DOHH2 (cell line): ENCODE measurements at regions not wholly inside any gene's neighbourhood (a gene's known extent, or its start where the extent isn't known, plus 50 kb on each side); places are given as distances from the start of the nearest gene placed in this dataset.

Experiments used
- EZH2phosphoT487 ChIP-seq: fragments of 200-600 bp; sonication (generic); IDR thresholded peaks from 2 replicates; pipeline ENCODE4 v1.6.1; 2017; ENCODE audit warnings: borderline replicate concordance, mild to moderate bottlenecking, antibody characterized with exemption, low read length, moderate library complexity, mixed read lengths
- TF ChIP-seq, protein P1 (sequence below): fragments of 200-600 bp; sonication (generic); IDR thresholded peaks from one replicate; pipeline ENCODE4 v1.5.1; 2014; ENCODE audit warnings: antibody characterized with exemption, mild to moderate bottlenecking, low read depth, low read length; ENCODE audit not compliant: poor library complexity, severe bottlenecking

DNA sequence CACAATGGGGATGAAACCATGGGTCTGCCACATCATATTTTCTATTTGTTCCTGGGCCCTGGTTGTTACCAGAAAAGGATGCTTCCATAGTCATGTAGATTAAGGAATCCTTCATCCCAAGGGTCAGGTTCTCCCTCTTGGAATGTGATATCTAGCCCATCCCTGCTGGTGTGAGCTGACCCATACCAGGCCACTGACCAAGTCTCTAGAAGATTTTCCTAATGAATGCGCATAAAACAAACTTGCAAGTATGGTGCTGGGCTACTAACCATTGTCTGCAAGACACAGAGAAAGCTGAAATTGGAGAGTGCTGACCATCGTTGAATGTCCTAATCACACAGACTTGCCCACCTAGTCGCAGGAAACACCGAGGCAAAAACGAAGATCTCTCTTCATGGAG, 972.6 kb downstream of the EFNA5 start:
- TF ChIP-seq, protein P1, sequence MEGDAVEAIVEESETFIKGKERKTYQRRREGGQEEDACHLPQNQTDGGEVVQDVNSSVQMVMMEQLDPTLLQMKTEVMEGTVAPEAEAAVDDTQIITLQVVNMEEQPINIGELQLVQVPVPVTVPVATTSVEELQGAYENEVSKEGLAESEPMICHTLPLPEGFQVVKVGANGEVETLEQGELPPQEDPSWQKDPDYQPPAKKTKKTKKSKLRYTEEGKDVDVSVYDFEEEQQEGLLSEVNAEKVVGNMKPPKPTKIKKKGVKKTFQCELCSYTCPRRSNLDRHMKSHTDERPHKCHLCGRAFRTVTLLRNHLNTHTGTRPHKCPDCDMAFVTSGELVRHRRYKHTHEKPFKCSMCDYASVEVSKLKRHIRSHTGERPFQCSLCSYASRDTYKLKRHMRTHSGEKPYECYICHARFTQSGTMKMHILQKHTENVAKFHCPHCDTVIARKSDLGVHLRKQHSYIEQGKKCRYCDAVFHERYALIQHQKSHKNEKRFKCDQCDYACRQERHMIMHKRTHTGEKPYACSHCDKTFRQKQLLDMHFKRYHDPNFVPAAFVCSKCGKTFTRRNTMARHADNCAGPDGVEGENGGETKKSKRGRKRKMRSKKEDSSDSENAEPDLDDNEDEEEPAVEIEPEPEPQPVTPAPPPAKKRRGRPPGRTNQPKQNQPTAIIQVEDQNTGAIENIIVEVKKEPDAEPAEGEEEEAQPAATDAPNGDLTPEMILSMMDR = no peak
- TF ChIP-seq EZH2phosphoT487 = no peak
